ENCODE measurements at regions not wholly inside any gene's neighbourhood (a gene's known extent, or its start where the extent isn't known, plus 50 kb on each side); places are given as distances from the start of the nearest gene placed in this dataset.

GRCh38 chr11:19642185-19643158 lies 70.2 kb upstream of the NAV2 start:
- no peaks in the 10 kb centered on the region for H3K9me3 ChIP-seq
- peak overlapping the region in 1 of 2 donors; percentile 18 for H3K27ac ChIP-seq
- H3K36me3 ChIP-seq: no peaks in the 10 kb centered on the region
- intact Hi-C loops (cut with DNase I; ENCODE audit: low total_unique reads): no loop called here
- H3K4me1 ChIP-seq: peaks cover 0 to 26% (median 13%) of the 10 kb centered on the region in 4 donors
- no peak overlapping the region for H3K4me3 ChIP-seq
- H3K27me3 ChIP-seq: no peaks in the 10 kb centered on the region
- peak in 1 of 2 donors; percentile 57 for DNase-seq
- TF ChIP-seq CTCF (IDR thresholded peaks at IDR 0.05): no peak

- intact Hi-C loops (cut with DNase I; ENCODE audit: low total_unique reads): no loop called here
- no peak for TF ChIP-seq CTCF (IDR thresholded peaks at IDR 0.05)
- Histone ChIP-seq H3K9me3 (no peaks in the 10 kb centered on the region), H3K27me3 (no peaks in the 10 kb centered on the region), H3K27ac (no peak overlapping the region), H3K36me3 (no peaks in the 10 kb centered on the region), H3K4me3 (no peak overlapping the region), H3K4me1 (peaks cover 0 to 18% (median 11%) of the 10 kb centered on the region in 4 donors)
- no peak for DNase-seq
Observed at GRCh38 chr11:19639603-19640105, 73.0 kb upstream of the NAV2 start.

GRCh38 chr11:19635332-19635731 lies 77.3 kb upstream of the NAV2 start:
- intact Hi-C loops (cut with DNase I; ENCODE audit: low total_unique reads): no loop called here
- H3K27ac ChIP-seq: no peak overlapping the region
- no peak overlapping the region for H3K4me3 ChIP-seq
- no peaks in the 10 kb centered on the region for H3K27me3 ChIP-seq
- TF ChIP-seq CTCF (IDR thresholded peaks at IDR 0.05): no peak
- H3K9me3 ChIP-seq: no peaks in the 10 kb centered on the region
- H3K4me1 ChIP-seq: peaks cover 0 to 37% (median 24%) of the 10 kb centered on the region in 4 donors
- no peak for DNase-seq
- H3K36me3 ChIP-seq: no peaks in the 10 kb centered on the region

GRCh38 chr11:19633276-19633675 lies 79.4 kb upstream of the NAV2 start:
- Histone ChIP-seq H3K4me3 (no peak overlapping the region), H3K36me3 (no peaks in the 10 kb centered on the region), H3K4me1 (peaks cover 0 to 57% (median 38%) of the 10 kb centered on the region in 4 donors), H3K27me3 (no peaks in the 10 kb centered on the region), H3K9me3 (no peaks in the 10 kb centered on the region), H3K27ac (peak overlapping the region; percentile 70 to 82)
- peak; percentile 90 to 91 for DNase-seq
- intact Hi-C loops (cut with DNase I; ENCODE audit: low total_unique reads): no loop called here
- TF ChIP-seq CTCF (IDR thresholded peaks at IDR 0.05): no peak

- peak overlapping the region; percentile 70 to 82 for H3K27ac ChIP-seq
- intact Hi-C loops (cut with DNase I; ENCODE audit: low total_unique reads): no loop called here
Observed at GRCh38 chr11:19632499-19632834, 80.2 kb upstream of the NAV2 start.

More at GRCh38 chr11:19632499-19632834, 80.2 kb upstream of the NAV2 start:
- no peaks in the 10 kb centered on the region for H3K9me3 ChIP-seq
- H3K36me3 ChIP-seq: no peaks in the 10 kb centered on the region
- no peak for TF ChIP-seq CTCF (IDR thresholded peaks at IDR 0.05)
- no peak overlapping the region for H3K4me3 ChIP-seq
- peaks cover 0 to 66% (median 45%) of the 10 kb centered on the region in 4 donors for H3K4me1 ChIP-seq
- DNase-seq: no peak
- no peaks in the 10 kb centered on the region for H3K27me3 ChIP-seq

Measured in tibial artery (tissue), 4 donors.